Gastroesophageal sphincter (tissue), 4 donors: ENCODE measurements at regions not wholly inside any gene's neighbourhood (a gene's known extent, or its start where the extent isn't known, plus 50 kb on each side); places are given as distances from the start of the nearest gene placed in this dataset.

Source experiments
- ATAC-seq: fragments of 150-250 bp; one replicate; pipeline ENCODE4 v1.9.1; 2016; ENCODE audit warnings: mild to moderate bottlenecking, moderate library complexity
- H3K27ac ChIP-seq, 4 donors: fragments of 200-600 bp; sonication (generic) in 3 of 4; 1 replicate in 3 of 4; 2 replicates in 1 of 4; pipeline ENCODE4 v1.5.1; 2016 to 2019
- H3K27me3 ChIP-seq: fragments of 200-600 bp; sonication (generic); one replicate; pipeline ENCODE4 v1.5.1; 2019
- H3K36me3 ChIP-seq, 2 donors: fragments of 200-600 bp; sonication (generic); one replicate each; pipeline ENCODE4 v1.5.1; 2019; ENCODE audit warnings: control low read depth in 1 of 2
- H3K4me1 ChIP-seq, 3 donors: fragments of 200-600 bp; sonication (generic); 1 replicate in 2 of 3; 2 replicates in 1 of 3; pipeline ENCODE4 v1.5.1; 2016 to 2019; ENCODE audit warnings: control low read depth in 2 of 3
- H3K4me3 ChIP-seq, 2 donors: fragments of 200-600 bp; sonication (generic); one replicate each; pipeline ENCODE4 v1.5.1; 2019; ENCODE audit warnings: mild to moderate bottlenecking in 1 of 2, moderate library complexity in 1 of 2
- H3K9me3 ChIP-seq, 3 donors: fragments of 200-600 bp; sonication (generic); one replicate each; pipeline ENCODE4 v1.5.1; 2017 to 2019; ENCODE audit warnings: control low read depth in 2 of 3
- CTCF ChIP-seq, 4 experiments: fragments of 200-600 bp in 2 of 4; fragments of 450-650 bp in 2 of 4; sonication (generic) in 1 of 4; IDR thresholded peaks; one replicate each; pipeline ENCODE4 v1.5.1; 2017 to 2019; ENCODE audit warnings: antibody characterized with exemption in 4 of 4, mild to moderate bottlenecking in 2 of 4, moderate library complexity in 2 of 4
- EP300 ChIP-seq: sonication (generic); formaldehyde crosslinking; IDR thresholded peaks from one replicate; pipeline ENCODE4 v1.6.1; 2017; ENCODE audit warnings: antibody characterized with exemption, mild to moderate bottlenecking
- POLR2A ChIP-seq, 2 donors: fragments of 450-650 bp; IDR thresholded peaks; one replicate each; pipeline ENCODE4 v1.6.1; 2017; ENCODE audit warnings: antibody characterized with exemption in 2 of 2, mild to moderate bottlenecking in 2 of 2, moderate library complexity in 1 of 2
- POLR2AphosphoS5 ChIP-seq: sonication (generic); formaldehyde crosslinking; IDR thresholded peaks from one replicate; pipeline ENCODE4 v1.6.1; 2017; ENCODE audit warnings: antibody characterized with exemption
- WGBS, 2 donors: methylation state at CpG; one replicate each; pipeline ENCODE4 v1.1.5; 2018; ENCODE audit warnings: low coverage in 1 of 2; 5-methylcytosine and 5-hydroxymethylcytosine counted together

- TF ChIP-seq POLR2A (IDR thresholded peaks at IDR 0.05), result no peak
- no peak for TF ChIP-seq EP300
- no peak for TF ChIP-seq CTCF (IDR thresholded peaks at IDR 0.05)
- TF ChIP-seq POLR2AphosphoS5, result no peak
- no peak for ATAC-seq
- 71 to 72% methylated on average over 4 of the region's 4 CpGs for WGBS, 2 donors
- no peaks in the 10 kb centered on the region for H3K27me3 ChIP-seq
- H3K9me3 ChIP-seq, result no peaks in the 10 kb centered on the region
- no peak overlapping the region for H3K27ac ChIP-seq
- peaks cover 0 to 8% (median 4%) of the 10 kb centered on the region in 3 donors for H3K4me1 ChIP-seq
- H3K36me3 ChIP-seq, result no peaks in the 10 kb centered on the region
- no peak overlapping the region for H3K4me3 ChIP-seq
Measured at GRCh38 chr3:26264708-26265107, 357.9 kb upstream of the LRRC3B start.

- Histone ChIP-seq H3K9me3 (no peaks in the 10 kb centered on the region), H3K4me3 (no peak overlapping the region), H3K27me3 (no peaks in the 10 kb centered on the region), H3K4me1 (peaks cover 0 to 3% (median 0%) of the 10 kb centered on the region in 3 donors), H3K36me3 (no peaks in the 10 kb centered on the region), H3K27ac (no peak overlapping the region)
- ATAC-seq, result no peak
- TF ChIP-seq CTCF (IDR thresholded peaks at IDR 0.05), result no peak
- TF ChIP-seq EP300, result no peak
- TF ChIP-seq POLR2AphosphoS5, result no peak
- no peak for TF ChIP-seq POLR2A (IDR thresholded peaks at IDR 0.05)
Measured at GRCh38 chr3:26271848-26272247, 350.7 kb upstream of the LRRC3B start.

- Histone ChIP-seq H3K36me3 (no peaks in the 10 kb centered on the region), H3K4me1 (peaks cover 0 to 3% (median 0%) of the 10 kb centered on the region in 3 donors), H3K27me3 (no peaks in the 10 kb centered on the region), H3K4me3 (no peak overlapping the region), H3K27ac (no peak overlapping the region), H3K9me3 (no peaks in the 10 kb centered on the region)
- ATAC-seq, result no peak
- TF ChIP-seq EP300, result no peak
- TF ChIP-seq POLR2AphosphoS5, result no peak
- no peak for TF ChIP-seq CTCF (IDR thresholded peaks at IDR 0.05)
- no peak for TF ChIP-seq POLR2A (IDR thresholded peaks at IDR 0.05)
Measured at GRCh38 chr3:26273196-26273595, 349.4 kb upstream of the LRRC3B start.

- Histone ChIP-seq H3K27me3 (no peaks in the 10 kb centered on the region), H3K4me1 (no peaks in the 10 kb centered on the region), H3K9me3 (peaks cover 0 to 10% (median 0%) of the 10 kb centered on the region in 3 donors), H3K27ac (no peak overlapping the region), H3K4me3 (no peak overlapping the region), H3K36me3 (no peaks in the 10 kb centered on the region)
- no peak for TF ChIP-seq POLR2A (IDR thresholded peaks at IDR 0.05)
- no peak for TF ChIP-seq CTCF (IDR thresholded peaks at IDR 0.05)
- no peak for TF ChIP-seq POLR2AphosphoS5
- no peak for TF ChIP-seq EP300
- no peak for ATAC-seq
- WGBS, 2 donors, result 62 to 70% methylated on average over 1 of the region's 1 CpG
Measured at GRCh38 chr3:26279091-26279490, 343.5 kb upstream of the LRRC3B start.

- Histone ChIP-seq H3K4me3 (no peak overlapping the region), H3K27me3 (no peaks in the 10 kb centered on the region), H3K27ac (no peak overlapping the region), H3K4me1 (no peaks in the 10 kb centered on the region), H3K36me3 (no peaks in the 10 kb centered on the region), H3K9me3 (peaks cover 0 to 22% (median 0%) of the 10 kb centered on the region in 3 donors)
- TF ChIP-seq CTCF (IDR thresholded peaks at IDR 0.05) (no peak), POLR2AphosphoS5 (no peak), EP300 (no peak), POLR2A (IDR thresholded peaks at IDR 0.05) (no peak)
- ATAC-seq, result no peak
- WGBS, 2 donors, result 82 to 86% methylated on average over 1 to 2 of the region's 2 CpGs
Measured at GRCh38 chr3:26280517-26280916, 342.1 kb upstream of the LRRC3B start.
